Brain microvascular endothelial cell (primary cell): ENCODE measurements at regions not wholly inside any gene's neighbourhood (a gene's known extent, or its start where the extent isn't known, plus 50 kb on each side); places are given as distances from the start of the nearest gene placed in this dataset.
A peak's percentile ranks its signal among the peaks of the same experiment; 100 is the strongest.

Experiments
- DNase-seq: peaks from one replicate; pipeline ENCODE4 v3.0.0-alpha.2; 2020
- H3K27ac ChIP-seq: fragments of 250-450 bp; sonication (Bioruptor Pico); 2 replicates; pipeline ENCODE4 v1.5.1; 2020; ENCODE audit warnings: mild to moderate bottlenecking, moderate library complexity
- H3K27me3 ChIP-seq: fragments of 250-450 bp; sonication (Bioruptor Pico); replicated peaks from 2 replicates; pipeline ENCODE4 v1.5.1; 2020; ENCODE audit warnings: mild to moderate bottlenecking
- H3K36me3 ChIP-seq: fragments of 250-450 bp; sonication (Bioruptor Pico); replicated peaks from 2 replicates; pipeline ENCODE4 v1.5.1; 2020; ENCODE audit warnings: mild to moderate bottlenecking
- H3K4me3 ChIP-seq: 2 replicates; pipeline ENCODE4 v1.5.1; 2011; ENCODE audit warnings: low read depth, mild to moderate bottlenecking, control low read depth, low read length, moderate library complexity
- CTCF ChIP-seq: IDR thresholded peaks from 2 replicates; pipeline ENCODE4 v1.5.1; 2011; ENCODE audit warnings: low read depth, mild to moderate bottlenecking, moderate library complexity, low read length, control low read depth, inconsistent platforms; ENCODE audit errors: missing control alignments
- in situ Hi-C: cut with HindIII; loops from 2 replicates; pipeline ENCODE4 v1.10.0; 2017; ENCODE audit warnings: low sequenced_read_pairs, low pct_ligation_motif_present

- Histone ChIP-seq H3K4me3 (no peak overlapping the region), H3K27ac (no peak overlapping the region), H3K27me3 (no peaks in the 10 kb centered on the region), H3K36me3 (no peaks in the 10 kb centered on the region)
- in situ Hi-C loops, result no loop called here
- no peak for DNase-seq
- no peak for TF ChIP-seq CTCF
Observed at GRCh38 chr11:127670374-127671119, 670.0 kb upstream of the KIRREL3 start.

- Histone ChIP-seq H3K27ac (no peak overlapping the region), H3K27me3 (no peaks in the 10 kb centered on the region), H3K36me3 (no peaks in the 10 kb centered on the region), H3K4me3 (no peak overlapping the region)
- no peak for TF ChIP-seq CTCF
- in situ Hi-C loops, result no loop called here
- DNase-seq, result no peak
Observed at GRCh38 chr11:127656116-127656836, 655.7 kb upstream of the KIRREL3 start.

GRCh38 chr11:127653076-127653475 lies 652.5 kb upstream of the KIRREL3 start:
- no peak for DNase-seq
- Histone ChIP-seq H3K27me3 (no peaks in the 10 kb centered on the region), H3K27ac (no peak overlapping the region), H3K4me3 (no peak overlapping the region), H3K36me3 (no peaks in the 10 kb centered on the region)
- in situ Hi-C loops, result no loop called here
- TF ChIP-seq CTCF, result no peak

- DNase-seq, result peak; percentile 14
- TF ChIP-seq CTCF, result no peak
- H3K36me3 ChIP-seq, result no peaks in the 10 kb centered on the region
- no peak overlapping the region for H3K4me3 ChIP-seq
- in situ Hi-C loops, result no loop called here
- H3K27me3 ChIP-seq, result no peaks in the 10 kb centered on the region
- H3K27ac ChIP-seq, result peak overlapping the region; percentile 75
Observed at GRCh38 chr11:127651888-127652221, 651.3 kb upstream of the KIRREL3 start.

- in situ Hi-C loops, result no loop called here
- DNase-seq, result peak; percentile 55
- Histone ChIP-seq H3K27me3 (no peaks in the 10 kb centered on the region), H3K4me3 (no peak overlapping the region), H3K27ac (peak overlapping the region; percentile 75), H3K36me3 (no peaks in the 10 kb centered on the region)
- TF ChIP-seq CTCF, result no peak
Observed at GRCh38 chr11:127651175-127651887, 650.8 kb upstream of the KIRREL3 start.
